Embryonic facial prominence (tissue), 1 donor: ENCODE measurements at regions not wholly inside any gene's neighbourhood (a gene's known extent, or its start where the extent isn't known, plus 50 kb on each side); places are given as distances from the start of the nearest gene placed in this dataset.
"Not testable (repeated sequence)": the region's sequence is repeated elsewhere in the genome, so short reads cannot be mapped to it uniquely, and the experiment has no call there.

ENCODE experiments used
- DNase-seq: peaks from one replicate; pipeline ENCODE4 v3.0.0-alpha.2; 2016; ENCODE audit errors: extremely low spot score

- no peak for DNase-seq
These were observed 85.8 kb upstream of the FGF3 start for GRCh38 chr11:69904974-69905535.

GRCh38 chr11:69905611-69906452 is 86.6 kb upstream of the FGF3 start:
- no peak for DNase-seq

- no peak for DNase-seq
These were observed 87.3 kb upstream of the FGF3 start for GRCh38 chr11:69906453-69906907.

GRCh38 chr11:69907611-69908010 is 88.4 kb upstream of the FGF3 start:
- no peak for DNase-seq

DNA sequence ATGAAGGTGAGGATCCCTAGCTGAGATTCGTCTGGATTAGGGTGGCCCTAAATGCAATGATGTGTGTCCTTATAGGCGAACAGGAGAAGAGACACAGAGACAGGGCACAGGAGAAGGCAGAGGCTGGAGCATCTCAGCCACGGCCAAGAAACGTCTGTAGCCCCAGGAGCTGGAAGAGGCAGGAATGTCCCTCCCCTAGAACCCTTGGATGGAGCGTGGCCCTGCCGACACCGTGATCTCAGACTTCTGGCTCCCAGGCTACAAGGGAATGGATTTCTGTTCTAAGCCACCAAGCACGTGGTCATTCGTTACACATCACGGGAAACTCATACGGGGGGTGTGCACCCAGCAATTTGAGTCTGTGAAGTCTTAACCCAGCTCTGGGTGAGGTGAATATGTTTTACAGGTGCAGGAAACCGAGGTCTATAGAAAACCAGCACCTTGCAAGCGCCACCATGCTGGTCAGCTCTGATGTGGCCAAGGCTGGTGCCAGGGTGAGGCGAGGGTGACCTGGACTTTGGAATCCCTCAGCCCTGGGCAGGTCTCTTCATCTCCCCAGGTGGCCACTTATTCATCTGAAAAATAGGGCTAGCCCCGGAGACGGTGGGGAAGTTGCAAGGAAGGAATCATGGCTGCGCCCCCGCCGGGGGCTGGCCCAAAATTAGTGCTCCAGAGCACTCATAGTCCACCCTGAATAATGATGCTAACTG is 89.5 kb upstream of the FGF3 start:
- no peak for DNase-seq

DNA sequence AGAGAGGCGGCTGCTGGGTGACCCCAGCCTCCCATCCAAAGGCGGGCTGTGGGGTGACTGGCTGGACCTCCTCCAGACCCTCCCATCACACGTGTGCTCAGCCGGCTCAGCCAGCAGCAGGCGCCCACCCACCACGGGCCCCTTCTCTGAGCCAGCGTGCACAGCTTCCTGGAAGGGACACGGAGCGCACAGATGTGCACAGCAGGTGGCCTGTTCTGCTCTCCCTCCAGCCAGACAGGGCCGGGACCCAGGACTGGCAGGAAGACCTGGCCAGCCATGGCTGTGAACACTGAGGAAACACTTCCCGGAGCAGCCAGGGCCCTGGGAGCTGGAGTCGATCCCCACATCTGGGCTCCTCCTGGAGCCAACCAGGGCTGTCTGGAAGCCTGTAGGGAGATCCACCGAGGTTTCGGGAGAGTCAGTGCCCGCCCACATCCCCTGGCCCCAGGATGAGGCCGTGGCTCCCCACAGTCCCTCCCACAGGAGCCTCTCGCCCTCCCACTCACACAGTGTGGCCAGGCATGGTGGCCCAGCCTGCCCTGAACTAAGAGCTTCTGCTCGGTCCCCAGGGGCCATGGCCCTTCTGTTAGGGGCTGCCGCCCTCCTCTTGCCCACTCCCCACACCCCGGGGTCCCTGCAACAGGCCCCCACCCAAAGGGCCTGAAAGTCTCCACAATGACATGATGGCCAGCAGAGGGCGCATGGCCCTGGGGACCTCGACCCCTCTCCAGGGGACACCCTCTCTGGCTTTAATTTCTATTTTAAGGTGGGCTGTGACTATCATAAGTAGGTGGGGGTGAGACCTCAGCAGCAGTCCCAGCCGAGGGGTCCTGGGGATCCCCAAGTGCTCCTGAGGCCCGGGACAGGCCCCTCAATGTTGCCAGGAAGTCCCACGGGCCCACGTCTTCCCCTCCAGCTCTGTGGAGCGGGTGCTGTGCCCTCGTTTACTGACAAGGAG is 90.6 kb upstream of the FGF3 start:
- no peak for DNase-seq

GRCh38 chr11:69910519-69911309 is 91.5 kb upstream of the FGF3 start:
- DNase-seq: no peak

GRCh38 chr11:69911310-69912160 is 92.3 kb upstream of the FGF3 start:
- DNase-seq: no peak

DNA sequence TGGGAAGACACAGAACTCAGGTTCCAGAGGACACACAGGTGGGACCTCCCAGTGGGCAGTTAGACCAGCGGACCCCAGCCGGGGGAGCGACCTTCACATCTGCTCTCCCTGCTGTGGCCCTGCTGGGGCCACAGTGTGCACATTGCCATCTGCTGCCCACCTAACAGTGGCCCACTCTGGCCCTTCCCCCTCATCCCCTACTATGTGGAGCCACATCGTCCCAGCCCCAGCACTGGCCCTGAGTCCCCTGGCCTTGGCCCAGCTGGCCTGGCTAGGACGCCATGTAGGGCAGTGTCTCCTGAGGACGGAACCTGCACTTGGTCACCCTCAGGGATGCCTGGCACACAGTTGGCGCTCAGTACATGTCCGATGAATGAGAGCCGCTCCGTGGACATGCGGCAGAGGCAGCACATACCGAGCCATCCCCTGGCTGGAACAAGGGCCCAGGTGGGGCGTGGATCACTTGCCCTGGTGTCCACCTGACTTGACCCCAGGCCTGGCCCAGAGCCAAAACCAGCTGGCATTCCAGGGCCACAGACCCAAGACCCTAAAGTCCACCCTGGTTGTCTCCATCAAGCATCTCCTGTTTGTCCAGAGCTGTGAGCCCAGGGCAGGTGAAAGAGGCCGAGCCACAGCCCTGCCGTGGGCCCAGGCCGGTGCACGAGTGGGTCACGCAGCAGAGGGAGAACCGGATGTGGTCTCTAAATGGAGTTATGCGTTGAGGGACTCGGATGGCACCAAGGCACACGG is 93.1 kb upstream of the FGF3 start:
- no peak for DNase-seq

- no peak for DNase-seq
These were observed 93.8 kb upstream of the FGF3 start for GRCh38 chr11:69912911-69913451.

GRCh38 chr11:69913591-69914285 is 94.5 kb upstream of the FGF3 start:
- DNase-seq: no peak

- DNase-seq: no peak
These were observed 95.3 kb upstream of the FGF3 start for GRCh38 chr11:69914286-69915150.

DNA sequence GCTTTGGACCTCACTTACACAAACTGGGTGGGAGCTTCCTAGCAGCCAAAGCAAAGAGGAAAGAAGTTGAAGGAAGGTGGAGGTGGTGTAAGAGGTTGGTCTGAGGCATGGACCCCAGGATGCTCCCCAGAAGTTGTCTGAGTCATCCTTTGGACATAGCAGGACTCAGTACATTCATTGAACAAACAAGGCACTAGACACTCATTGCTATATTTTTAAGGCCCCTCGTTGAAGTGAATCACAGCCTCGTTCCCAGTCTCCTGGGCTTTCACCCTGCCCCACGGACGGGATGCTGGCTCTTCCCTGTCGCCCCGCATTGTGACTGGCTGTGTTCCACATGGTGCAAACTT is 95.9 kb upstream of the FGF3 start:
- DNase-seq: no peak

GRCh38 chr11:69915501-69916250 is 96.5 kb upstream of the FGF3 start:
- DNase-seq: no peak

GRCh38 chr11:69916251-69916649 is 97.0 kb upstream of the FGF3 start:
- not testable (repeated sequence) for DNase-seq

- no peak for DNase-seq
These were observed 97.7 kb upstream of the FGF3 start for GRCh38 chr11:69916806-69917387.
